NCI-H1694 (cell line): ENCODE measurements at regions not wholly inside any gene's neighbourhood (a gene's known extent, or its start where the extent isn't known, plus 50 kb on each side); places are given as distances from the start of the nearest gene placed in this dataset.

ENCODE experiments used
- DNase-seq: peaks from one replicate; lab custom pipeline; 2025; lab: John Stamatoyannopoulos, UW

- no peak for DNase-seq
These were observed 76.9 kb upstream of the ANK3 start for GRCh38 chr10:60466267-60467201.

- DNase-seq = no peak
These were observed 76.1 kb upstream of the ANK3 start for GRCh38 chr10:60465801-60466200.

- no peak for DNase-seq
These were observed 75.0 kb upstream of the ANK3 start for GRCh38 chr10:60464659-60465058.

GRCh38 chr10:60463746-60464145, 74.1 kb upstream of the ANK3 start:
- DNase-seq = no peak

GRCh38 chr10:60461688-60462087, 72.0 kb upstream of the ANK3 start:
- no peak for DNase-seq

GRCh38 chr10:60459701-60460457, 70.2 kb upstream of the ANK3 start:
- no peak for DNase-seq

GRCh38 chr10:60456053-60456452, 66.4 kb upstream of the ANK3 start:
- no peak for DNase-seq

GRCh38 chr10:60454336-60454735, 64.7 kb upstream of the ANK3 start:
- DNase-seq = no peak

GRCh38 chr10:60453036-60453435, 63.4 kb upstream of the ANK3 start:
- no peak for DNase-seq

- DNase-seq = no peak
These were observed 60.6 kb upstream of the ANK3 start for GRCh38 chr10:60450291-60450690.

GRCh38 chr10:60448246-60448645, 58.6 kb upstream of the ANK3 start:
- no peak for DNase-seq

- DNase-seq = no peak
These were observed 57.2 kb upstream of the ANK3 start for GRCh38 chr10:60446851-60447250.

- no peak for DNase-seq
These were observed 56.6 kb upstream of the ANK3 start for GRCh38 chr10:60446070-60446833.

GRCh38 chr10:60444494-60445064, 54.9 kb upstream of the ANK3 start:
- no peak for DNase-seq

- no peak for DNase-seq
These were observed 53.7 kb upstream of the ANK3 start for GRCh38 chr10:60443346-60443745.

- peak; percentile 10 for DNase-seq
These were observed 51.8 kb upstream of the ANK3 start for GRCh38 chr10:60441515-60441914.

- no peak for DNase-seq
These were observed 50.0 kb upstream of the ANK3 start for GRCh38 chr10:60439641-60440040.
